B cell (primary cell): ENCODE measurements at regions not wholly inside any gene's neighbourhood (a gene's known extent, or its start where the extent isn't known, plus 50 kb on each side); places are given as distances from the start of the nearest gene placed in this dataset.

Experiments
- ATAC-seq: fragments of 200-7000 bp; cut with Tn5 transposase; one replicate; pipeline ENCODE4 v1.10.0; 2021; ENCODE audit warnings: low read depth, mild to moderate bottlenecking, moderate number of reproducible peaks, moderate library complexity
- CTCF ChIA-PET: fragments of 350-600 bp; sonication (Branson Sonifier 250); formaldehyde crosslinking; loops from one replicate; lab custom pipeline; 2021; ENCODE audit warnings: antibody characterized with exemption, inconsistent platforms; lab: Charles Lee
- POLR2A ChIA-PET: fragments of 350-600 bp; sonication (Branson Sonifier 250); formaldehyde crosslinking; loops from one replicate; lab custom pipeline; 2021; ENCODE audit warnings: antibody characterized with exemption; lab: Charles Lee
- DNase-seq: peaks from one replicate; pipeline ENCODE4 v3.0.0; 2013
- H2AFZ ChIP-seq: 2 replicates; pipeline ENCODE4 v1.6.1; 2012; ENCODE audit warnings: mild to moderate bottlenecking, low read depth, low read length; ENCODE audit not compliant: insufficient read depth, poor library complexity, severe bottlenecking
- H3K27ac ChIP-seq, 2 donors: 1 replicate in 1 of 2; 2 replicates in 1 of 2; pipeline ENCODE4 v1.5.1; 2012 to 2013; ENCODE audit warnings: low read length in 2 of 2, mild to moderate bottlenecking in 2 of 2, moderate library complexity in 1 of 2
- H3K27me3 ChIP-seq, 4 experiments: fragments of 200-600 bp in 1 of 4; sonication (generic) in 1 of 4; replicated peaks in 1 of 4; 1 replicate in 2 of 4; 2 replicates in 2 of 4; pipeline versions ENCODE4 v1.6.1 to v1.7.0; 2013 to 2016; ENCODE audit warnings: low read length in 3 of 4, mild to moderate bottlenecking in 2 of 4, mixed read lengths in 1 of 4, moderate library complexity in 1 of 4; ENCODE audit not compliant: insufficient read depth in 4 of 4, control insufficient read depth in 3 of 4; ENCODE audit errors: control extremely low read depth in 1 of 4
- H3K36me3 ChIP-seq, 2 experiments: replicated peaks in 1 of 2; 1 replicate in 1 of 2; 2 replicates in 1 of 2; pipeline versions ENCODE4 v1.6.1 to v1.7.1; 2013; ENCODE audit warnings: low read length in 1 of 2; ENCODE audit not compliant: insufficient read depth in 2 of 2, control insufficient read depth in 1 of 2; ENCODE audit errors: control extremely low read depth in 1 of 2, extremely low read depth in 1 of 2
- H3K4me1 ChIP-seq, 2 donors: fragments of 200-600 bp in 1 of 2; sonication (generic) in 1 of 2; 1 replicate in 1 of 2; 2 replicates in 1 of 2; pipeline versions ENCODE4 v1.5.1 to v1.6.1; 2013 to 2017; ENCODE audit warnings: low read length in 2 of 2; ENCODE audit not compliant: control insufficient read depth in 2 of 2, insufficient read depth in 2 of 2
- H3K4me2 ChIP-seq: replicated peaks from 2 replicates; pipeline ENCODE3; 2012; ENCODE audit warnings: mild to moderate bottlenecking, low read depth, low read length; ENCODE audit not compliant: poor library complexity, severe bottlenecking
- H3K4me3 ChIP-seq, 5 experiments: fragments of 200-600 bp in 1 of 5; sonication (generic) in 1 of 5; 1 replicate in 3 of 5; 2 replicates in 2 of 5; pipeline versions ENCODE4 v1.5.1 to v1.7.0; 2011 to 2016; ENCODE audit warnings: low read length in 4 of 5, mild to moderate bottlenecking in 4 of 5, low read depth in 2 of 5, control low read depth in 1 of 5, moderate library complexity in 1 of 5; ENCODE audit not compliant: insufficient read depth in 1 of 5; ENCODE audit errors: control extremely low read depth in 1 of 5, extremely low read depth in 1 of 5
- H3K79me2 ChIP-seq: fragments of 200-600 bp; sonication (generic); one replicate; pipeline ENCODE4 v1.6.0; 2016; ENCODE audit warnings: low read length; ENCODE audit not compliant: control insufficient read depth, insufficient read depth
- H3K9ac ChIP-seq: fragments of 200-600 bp; sonication (generic); 2 replicates; pipeline ENCODE4 v1.6.1; 2017; ENCODE audit warnings: mild to moderate bottlenecking, low read length, moderate library complexity
- H3K9me3 ChIP-seq, 3 donors: one replicate each; pipeline versions ENCODE4 v1.6.1 to v1.7.1; 2013; ENCODE audit warnings: low read length in 2 of 3; ENCODE audit not compliant: control insufficient read depth in 2 of 3, insufficient read depth in 1 of 3; ENCODE audit errors: control extremely low read depth in 1 of 3
- H4K20me1 ChIP-seq: 2 replicates; pipeline ENCODE4 v1.6.0; 2012; ENCODE audit warnings: mild to moderate bottlenecking, low read length; ENCODE audit not compliant: insufficient read depth, control insufficient read depth, poor library complexity, severe bottlenecking
- H3K27ac Mint-ChIP-seq: one replicate; pipeline ENCODE4 v1.8.0; 2021; ENCODE audit warnings: mixed read lengths
- H3K27me3 Mint-ChIP-seq: one replicate; pipeline ENCODE4 v1.8.0; 2021; ENCODE audit warnings: mixed read lengths
- H3K4me1 Mint-ChIP-seq: one replicate; pipeline ENCODE4 v1.8.0; 2021; ENCODE audit warnings: mixed read lengths
- H3K4me3 Mint-ChIP-seq: one replicate; pipeline ENCODE4 v1.8.0; 2021; ENCODE audit warnings: mixed read lengths
- H3K9me3 Mint-ChIP-seq: one replicate; pipeline ENCODE4 v1.8.0; 2022; ENCODE audit warnings: mixed read lengths; ENCODE audit not compliant: insufficient read depth
- EZH2 ChIP-seq: IDR thresholded peaks from 2 replicates; pipeline ENCODE4 v1.6.1; 2012; ENCODE audit warnings: borderline replicate concordance, low read depth, mild to moderate bottlenecking, moderate library complexity, low read length; ENCODE audit not compliant: insufficient read depth, poor library complexity, severe bottlenecking
- WGBS: methylation state at CpG from one replicate; pipeline ENCODE4 v1.1.5; 2013; ENCODE audit warnings: missing lambda C conversion rate; ENCODE audit not compliant: insufficient coverage; 5-methylcytosine and 5-hydroxymethylcytosine counted together
- intact Hi-C: fragments of 100-400 bp; cut with micrococcal nuclease; formaldehyde crosslinking; loops from one replicate; pipeline ENCODE4 v1.10.0; 2022
- TF ChIP-seq, protein P1 (sequence below): fragments of 200-600 bp; IDR thresholded peaks from one replicate; pipeline ENCODE4 v1.8.0; 2022; ENCODE audit warnings: antibody characterized with exemption, mild to moderate bottlenecking

DNA sequence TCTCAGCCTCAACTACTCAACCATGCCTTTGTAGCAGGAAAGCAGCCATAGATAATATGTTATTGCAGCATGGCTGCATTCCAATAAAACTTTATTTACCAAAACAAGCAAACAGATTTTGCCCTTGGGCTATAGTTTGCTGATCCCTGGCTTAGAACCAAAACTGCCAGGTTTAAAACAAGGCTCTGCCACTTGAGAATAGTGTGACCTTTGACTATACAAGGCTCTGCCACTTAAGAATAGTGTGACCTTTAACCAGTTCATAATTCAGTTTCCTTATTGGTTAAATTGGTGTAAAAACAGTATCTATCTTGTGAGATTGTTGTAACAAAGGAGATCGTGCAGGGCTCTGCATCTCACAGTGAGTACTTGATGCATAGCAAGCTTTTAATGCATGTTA lies 217.3 kb upstream of the MTNR1B start:
- no peak overlapping the region for H3K9ac ChIP-seq
- ATAC-seq = no peak
- H3K27ac Mint-ChIP-seq = no peak overlapping the region
- no peaks in the 10 kb centered on the region for H3K4me1 ChIP-seq
- H3K27me3 ChIP-seq = no peaks in the 10 kb centered on the region
- no peak overlapping the region for H3K27ac ChIP-seq
- H3K4me3 Mint-ChIP-seq = no peak overlapping the region
- H3K9me3 ChIP-seq = peaks cover 0 to 3% (median 0%) of the 10 kb centered on the region in 3 donors
- intact Hi-C loops = no loop called here
- H3K9me3 Mint-ChIP-seq = no peaks in the 10 kb centered on the region
- DNase-seq = no peak
- H3K4me3 ChIP-seq = no peak overlapping the region
- H3K36me3 ChIP-seq = no peaks in the 10 kb centered on the region
- ChIA-PET CTCF (no interaction called here), POLR2A (no interaction called here)
- no peak overlapping the region for H2AFZ ChIP-seq
- no peaks in the 10 kb centered on the region for H3K79me2 ChIP-seq
- H3K4me1 Mint-ChIP-seq = no peaks in the 10 kb centered on the region
- no peaks in the 10 kb centered on the region for H3K27me3 Mint-ChIP-seq
- no CpG with 5 or more reads among the region's 1 CpG for WGBS
- no peaks in the 10 kb centered on the region for H4K20me1 ChIP-seq
- H3K4me2 ChIP-seq = no peak overlapping the region
- no peak for TF ChIP-seq EZH2
- TF ChIP-seq, protein P1, sequence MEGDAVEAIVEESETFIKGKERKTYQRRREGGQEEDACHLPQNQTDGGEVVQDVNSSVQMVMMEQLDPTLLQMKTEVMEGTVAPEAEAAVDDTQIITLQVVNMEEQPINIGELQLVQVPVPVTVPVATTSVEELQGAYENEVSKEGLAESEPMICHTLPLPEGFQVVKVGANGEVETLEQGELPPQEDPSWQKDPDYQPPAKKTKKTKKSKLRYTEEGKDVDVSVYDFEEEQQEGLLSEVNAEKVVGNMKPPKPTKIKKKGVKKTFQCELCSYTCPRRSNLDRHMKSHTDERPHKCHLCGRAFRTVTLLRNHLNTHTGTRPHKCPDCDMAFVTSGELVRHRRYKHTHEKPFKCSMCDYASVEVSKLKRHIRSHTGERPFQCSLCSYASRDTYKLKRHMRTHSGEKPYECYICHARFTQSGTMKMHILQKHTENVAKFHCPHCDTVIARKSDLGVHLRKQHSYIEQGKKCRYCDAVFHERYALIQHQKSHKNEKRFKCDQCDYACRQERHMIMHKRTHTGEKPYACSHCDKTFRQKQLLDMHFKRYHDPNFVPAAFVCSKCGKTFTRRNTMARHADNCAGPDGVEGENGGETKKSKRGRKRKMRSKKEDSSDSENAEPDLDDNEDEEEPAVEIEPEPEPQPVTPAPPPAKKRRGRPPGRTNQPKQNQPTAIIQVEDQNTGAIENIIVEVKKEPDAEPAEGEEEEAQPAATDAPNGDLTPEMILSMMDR = no peak

DNA sequence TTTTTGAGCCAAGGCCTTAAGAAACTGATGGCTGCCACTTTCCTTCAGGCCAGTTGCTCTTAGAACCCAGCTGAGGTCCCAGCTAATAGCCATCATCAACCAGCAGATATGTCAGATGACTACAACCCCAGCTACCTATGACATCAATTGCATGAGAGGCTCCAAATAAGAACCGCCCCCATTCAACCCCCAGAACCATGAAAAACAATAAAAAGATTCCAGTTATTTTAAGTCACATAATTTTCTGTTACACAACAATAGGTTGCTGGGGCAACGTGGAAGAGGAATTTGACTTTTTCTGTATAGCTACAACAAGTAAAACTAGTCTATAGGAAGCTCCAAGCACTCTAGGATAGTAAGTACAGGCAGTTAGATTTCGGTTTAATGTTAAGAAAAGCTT lies 216.3 kb upstream of the MTNR1B start:
- no peaks in the 10 kb centered on the region for H3K36me3 ChIP-seq
- Mint-ChIP-seq H3K27me3 (no peaks in the 10 kb centered on the region), H3K4me1 (no peaks in the 10 kb centered on the region), H3K9me3 (no peaks in the 10 kb centered on the region), H3K27ac (no peak overlapping the region), H3K4me3 (no peak overlapping the region)
- no peak overlapping the region for H3K9ac ChIP-seq
- no peaks in the 10 kb centered on the region for H4K20me1 ChIP-seq
- H3K27me3 ChIP-seq = no peaks in the 10 kb centered on the region
- no peak overlapping the region for H3K27ac ChIP-seq
- no peak overlapping the region for H3K4me2 ChIP-seq
- ChIA-PET CTCF (no interaction called here), POLR2A (no interaction called here)
- DNase-seq (no peak), ATAC-seq (no peak)
- H3K9me3 ChIP-seq = peaks cover 0 to 3% (median 0%) of the 10 kb centered on the region in 3 donors
- intact Hi-C loops = no loop called here
- no peaks in the 10 kb centered on the region for H3K4me1 ChIP-seq
- TF ChIP-seq, protein P1 = no peak
- no peak for TF ChIP-seq EZH2
- no peak overlapping the region for H2AFZ ChIP-seq
- no peak overlapping the region for H3K4me3 ChIP-seq
- WGBS = 100% methylated on average over 1 of the region's 3 CpGs
- no peaks in the 10 kb centered on the region for H3K79me2 ChIP-seq
